PFSK-1 (cell line): ENCODE measurements at regions not wholly inside any gene's neighbourhood (a gene's known extent, or its start where the extent isn't known, plus 50 kb on each side); places are given as distances from the start of the nearest gene placed in this dataset.

Source experiments
- FOXP2 ChIP-seq: optimal IDR thresholded peaks from 2 replicates; pipeline ENCODE3; 2011; ENCODE audit warnings: borderline replicate concordance, control low read depth, inconsistent platforms; ENCODE audit not compliant: insufficient read depth; ENCODE audit errors: extremely low read length, extremely low read depth
- POLR2AphosphoS5 ChIP-seq: IDR thresholded peaks from 2 replicates; pipeline ENCODE4 v1.6.1; 2012; ENCODE audit warnings: low read depth, mild to moderate bottlenecking, control low read depth, low read length, moderate library complexity
- REST ChIP-seq, 2 experiments: IDR thresholded peaks; 2 replicates each; pipeline versions ENCODE4 v1.6.1 to v1.8.0; 2011 to 2012; ENCODE audit warnings: low read depth in 2 of 2, low read length in 2 of 2, control low read depth in 1 of 2, inconsistent platforms in 1 of 2, mild to moderate bottlenecking in 1 of 2, moderate library complexity in 1 of 2; ENCODE audit not compliant: insufficient read depth in 1 of 2
- SIN3A ChIP-seq: IDR thresholded peaks from 2 replicates; pipeline ENCODE4 v1.6.1; 2012; ENCODE audit warnings: mild to moderate bottlenecking, low read length, moderate library complexity, borderline replicate concordance; ENCODE audit not compliant: insufficient read depth
- TAF1 ChIP-seq: IDR thresholded peaks from 2 replicates; pipeline ENCODE4 v1.6.1; 2012; ENCODE audit warnings: low read length, control low read depth, borderline replicate concordance; ENCODE audit not compliant: insufficient read depth

DNA sequence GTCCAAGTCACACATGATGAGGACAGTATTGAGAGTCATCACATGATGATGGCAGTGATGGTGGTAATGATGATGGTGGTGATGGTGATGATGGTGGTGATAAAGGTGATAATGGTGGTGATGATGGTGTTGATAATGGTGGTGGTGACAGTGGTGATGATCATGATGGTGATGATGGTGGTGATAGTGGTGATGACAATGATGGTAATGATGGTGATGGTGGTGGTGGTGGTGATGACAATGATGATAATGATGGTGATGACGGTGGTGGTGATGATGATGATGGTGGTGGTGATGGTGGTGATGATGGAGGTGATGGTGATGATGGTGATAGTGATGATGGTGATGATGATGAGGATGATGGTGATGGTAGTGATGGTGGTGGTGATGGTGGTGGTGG, 190.2 kb upstream of the ZNF469 start:
- TF ChIP-seq TAF1 (no peak), POLR2AphosphoS5 (no peak), SIN3A (no peak), REST (IDR thresholded peaks at IDR 0.05; ENCODE audit: insufficient read depth in 1 of 2, low read depth in 2 of 2, low read length in 2 of 2) (no peak), FOXP2 (no peak)

- TF ChIP-seq REST (IDR thresholded peaks at IDR 0.05; ENCODE audit: insufficient read depth in 1 of 2, low read depth in 2 of 2, low read length in 2 of 2) (no peak), SIN3A (no peak), TAF1 (no peak), POLR2AphosphoS5 (no peak), FOXP2 (no peak)
Measured at GRCh38 chr16:88194397-88195268, 188.1 kb upstream of the ZNF469 start.

- no peak for TF ChIP-seq FOXP2
- TF ChIP-seq POLR2AphosphoS5 = no peak
- no peak for TF ChIP-seq SIN3A
Measured at GRCh38 chr16:88195269-88195705, 187.5 kb upstream of the ZNF469 start.

DNA sequence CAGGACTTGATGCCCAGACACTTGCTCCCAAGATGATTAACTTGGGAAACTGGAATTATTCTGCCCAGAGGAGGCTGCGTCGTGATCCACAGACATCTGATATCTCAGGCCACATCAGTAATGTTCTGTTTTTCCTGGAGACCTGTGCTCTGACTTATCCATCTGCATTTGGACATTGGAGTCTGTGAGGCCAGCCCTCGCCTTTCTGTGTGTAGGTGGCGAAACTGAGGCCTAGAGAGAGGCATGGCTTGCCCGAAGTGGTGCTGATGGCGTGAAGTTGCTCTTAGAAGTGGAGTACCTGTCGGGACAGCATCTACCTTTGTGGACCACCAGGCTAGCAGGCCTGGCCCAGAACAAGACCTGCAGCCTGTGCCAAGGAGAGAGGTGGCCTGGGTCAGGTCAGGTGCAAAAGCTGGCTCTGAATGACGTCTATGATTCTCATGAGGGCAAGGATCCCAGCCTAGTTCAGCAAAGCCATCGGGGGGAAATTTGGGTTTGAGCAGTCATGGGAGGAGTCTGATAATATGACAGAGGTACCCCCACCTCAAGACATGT, 186.8 kb upstream of the ZNF469 start:
- no peak for TF ChIP-seq FOXP2
- TF ChIP-seq POLR2AphosphoS5 = no peak
- TF ChIP-seq SIN3A = no peak

DNA sequence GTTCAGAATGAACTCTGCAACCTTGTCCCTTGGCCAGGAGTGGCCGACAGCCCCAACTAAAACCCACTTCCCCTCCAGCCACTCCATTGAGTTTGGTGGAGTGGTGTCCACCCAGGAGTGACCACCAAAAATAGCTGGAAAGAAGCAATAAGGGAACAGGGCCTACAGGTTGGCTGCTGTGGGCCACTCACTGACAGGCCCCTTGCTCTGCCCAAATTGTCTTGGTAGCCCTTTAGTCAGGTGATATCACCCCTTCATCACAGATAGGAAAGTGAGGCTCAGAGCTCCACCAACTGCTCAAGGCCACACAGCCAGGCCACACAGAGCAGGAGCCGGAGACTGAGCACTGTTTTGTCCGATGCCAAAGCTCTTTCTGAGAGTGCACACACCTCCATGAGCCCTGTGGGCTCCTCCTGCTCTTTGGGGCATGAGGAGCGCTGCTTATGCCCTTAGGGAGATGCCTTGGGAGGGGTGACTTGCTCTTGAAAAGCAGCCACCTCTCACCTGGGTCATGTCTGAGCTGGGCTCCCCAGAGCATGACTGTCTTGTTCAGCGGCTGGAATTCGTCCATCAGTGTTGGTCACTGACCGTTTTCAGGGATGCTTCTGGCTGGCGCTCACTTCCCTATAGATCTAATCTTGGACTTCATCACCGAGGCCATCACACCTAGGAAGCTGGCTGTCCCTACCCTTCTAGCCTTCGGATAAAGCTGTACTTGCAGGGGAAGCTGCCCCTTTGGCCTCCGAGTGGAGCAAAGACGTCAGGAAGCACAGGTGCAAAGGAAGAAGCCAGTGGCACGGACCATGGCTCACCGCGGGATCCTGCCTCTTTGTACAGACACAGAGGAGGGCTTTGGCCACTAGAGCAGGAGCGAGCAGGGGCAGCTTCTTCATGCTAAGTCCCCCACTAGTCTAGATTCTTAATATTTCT, 186.0 kb upstream of the ZNF469 start:
- no peak for TF ChIP-seq FOXP2
- no peak for TF ChIP-seq REST (IDR thresholded peaks at IDR 0.05; ENCODE audit: insufficient read depth in 1 of 2, low read depth in 2 of 2, low read length in 2 of 2)
- TF ChIP-seq SIN3A = no peak
- no peak for TF ChIP-seq POLR2AphosphoS5
